H1 (cell line): ENCODE measurements at regions not wholly inside any gene's neighbourhood (a gene's known extent, or its start where the extent isn't known, plus 50 kb on each side); places are given as distances from the start of the nearest gene placed in this dataset.

ENCODE experiments used
- CTCF ChIA-PET: fragments of 300-600 bp; sonication (Branson Sonifier 250); formaldehyde crosslinking; loops from one replicate; lab custom pipeline; 2021; ENCODE audit not compliant: partially characterized antibody; lab: Charles Lee
- POLR2A ChIA-PET: fragments of 300-600 bp; sonication (Branson Sonifier 250); formaldehyde crosslinking; loops from one replicate; lab custom pipeline; 2021; ENCODE audit warnings: inconsistent platforms; ENCODE audit not compliant: partially characterized antibody; lab: Charles Lee
- DNase-seq, 2 experiments: peaks; one replicate each; pipeline versions ENCODE4 v3.0.0 to v3.0.0-alpha.2; 2010 to 2022; ENCODE audit warnings: low spot score in 2 of 2, low read depth in 1 of 2, mixed read lengths in 1 of 2
- FAIRE-seq: peaks from 2 replicates; lab custom pipeline; 2011; peaks lifted over from hg19 to GRCh38; lab: Jason Lieb, UNC
- H2AFZ ChIP-seq: 2 replicates; pipeline ENCODE4 v1.8.1; 2012; ENCODE audit warnings: low read length, inconsistent platforms
- H2AK5ac ChIP-seq: 2 replicates; pipeline ENCODE4 v1.6.1; 2013; ENCODE audit warnings: low read depth, low read length
- H2BK120ac ChIP-seq: replicated peaks from 2 replicates; pipeline ENCODE3; 2013; ENCODE audit warnings: low read depth, low read length, inconsistent platforms
- H2BK12ac ChIP-seq: 2 replicates; pipeline ENCODE4 v1.6.1; 2013; ENCODE audit warnings: low read depth, low read length
- H2BK15ac ChIP-seq: 2 replicates; pipeline ENCODE4 v1.6.1; 2013; ENCODE audit warnings: low read length
- H2BK20ac ChIP-seq: 2 replicates; pipeline ENCODE4 v1.6.1; 2013; ENCODE audit warnings: low read length
- H2BK5ac ChIP-seq: 2 replicates; pipeline ENCODE4 v1.6.1; 2013; ENCODE audit warnings: low read depth, low read length
- H3K14ac ChIP-seq: 2 replicates; pipeline ENCODE4 v1.6.1; 2013; ENCODE audit warnings: inconsistent platforms; ENCODE audit not compliant: insufficient read length
- H3K18ac ChIP-seq: 2 replicates; pipeline ENCODE4 v1.6.1; 2013; ENCODE audit warnings: low read length; ENCODE audit errors: extremely low read depth
- H3K23ac ChIP-seq: 2 replicates; pipeline ENCODE4 v1.6.1; 2013; ENCODE audit warnings: inconsistent platforms; ENCODE audit not compliant: insufficient read length
- H3K23me2 ChIP-seq: 2 replicates; pipeline ENCODE4 v1.6.1; 2013; ENCODE audit warnings: low read depth, low read length
- H3K27ac ChIP-seq: 2 replicates; pipeline ENCODE4 v1.6.1; 2011; ENCODE audit warnings: low read depth, low read length, inconsistent platforms
- H3K27me3 ChIP-seq, 4 experiments: replicated peaks in 1 of 4; 1 replicate in 1 of 4; 2 replicates in 3 of 4; pipeline versions ENCODE4 v1.6.1 to v1.8.1; 2011 to 2013; ENCODE audit warnings: low read length in 3 of 4, mild to moderate bottlenecking in 3 of 4, inconsistent platforms in 2 of 4, mixed read lengths in 2 of 4, moderate library complexity in 1 of 4; ENCODE audit not compliant: control insufficient read depth in 3 of 4, insufficient read depth in 3 of 4; ENCODE audit errors: extremely low read depth in 1 of 4
- H3K36me3 ChIP-seq, 4 experiments: 2 replicates each; pipeline versions ENCODE4 v1.6.1 to v1.8.1; 2011 to 2013; ENCODE audit warnings: mild to moderate bottlenecking in 4 of 4, low read length in 3 of 4, moderate library complexity in 2 of 4, control low read depth in 1 of 4, inconsistent platforms in 1 of 4; ENCODE audit not compliant: insufficient read depth in 4 of 4, control insufficient read depth in 2 of 4
- H3K4ac ChIP-seq: replicated peaks from 2 replicates; pipeline ENCODE3; 2013; ENCODE audit warnings: low read length, low read depth, mixed read lengths, inconsistent platforms; ENCODE audit not compliant: insufficient read length
- H3K4me1 ChIP-seq, 4 experiments: replicated peaks in 1 of 4; 1 replicate in 1 of 4; 2 replicates in 3 of 4; pipeline versions ENCODE4 v1.6.1 to v1.8.1; 2011 to 2013; ENCODE audit warnings: low read length in 3 of 4, inconsistent platforms in 2 of 4, mixed read lengths in 1 of 4; ENCODE audit not compliant: insufficient read depth in 4 of 4, control insufficient read depth in 3 of 4
- H3K4me2 ChIP-seq, 2 experiments: 2 replicates each; pipeline versions ENCODE4 v1.6.1 to v1.8.1; 2011 to 2013; ENCODE audit warnings: low read depth in 2 of 2, low read length in 2 of 2, control low read depth in 1 of 2, inconsistent platforms in 1 of 2, mild to moderate bottlenecking in 1 of 2; ENCODE audit not compliant: insufficient read depth in 1 of 2
- H3K4me3 ChIP-seq, 4 experiments: fragments of 200-600, 300-600 bp in 1 of 4; sonication (generic), shearing (Covaris generic), sonication (Bioruptor Twin) in 1 of 4; 2 replicates each; pipeline versions ENCODE4 v1.5.1 to v1.8.1; 2011 to 2016; ENCODE audit warnings: low read length in 4 of 4, low read depth in 3 of 4, control low read depth in 2 of 4, inconsistent platforms in 2 of 4, mild to moderate bottlenecking in 2 of 4, mixed read lengths in 1 of 4, moderate library complexity in 1 of 4; ENCODE audit not compliant: insufficient read depth in 2 of 4; ENCODE audit errors: extremely low read depth in 1 of 4
- H3K56ac ChIP-seq: replicated peaks from 2 replicates; pipeline ENCODE3; 2013; ENCODE audit warnings: low read depth, mild to moderate bottlenecking, mixed read lengths, low read length, inconsistent platforms; ENCODE audit not compliant: insufficient read length
- H3K79me1 ChIP-seq: 2 replicates; pipeline ENCODE4 v1.6.1; 2013; ENCODE audit warnings: low read depth, low read length, control low read depth
- H3K79me2 ChIP-seq, 2 experiments: 2 replicates each; pipeline versions ENCODE4 v1.6.1 to v1.8.1; 2012 to 2013; ENCODE audit warnings: low read length in 2 of 2, mild to moderate bottlenecking in 2 of 2, inconsistent platforms in 1 of 2; ENCODE audit not compliant: insufficient read depth in 2 of 2, control insufficient read depth in 1 of 2
- H3K9ac ChIP-seq, 4 experiments: replicated peaks in 1 of 4; 1 replicate in 1 of 4; 2 replicates in 3 of 4; pipeline versions ENCODE4 v1.6.1 to v1.8.1; 2011 to 2013; ENCODE audit warnings: low read depth in 3 of 4, low read length in 3 of 4, control low read depth in 2 of 4, mild to moderate bottlenecking in 2 of 4, moderate library complexity in 2 of 4, inconsistent platforms in 1 of 4; ENCODE audit errors: extremely low read depth in 1 of 4
- H3K9me3 ChIP-seq, 2 experiments: 2 replicates each; pipeline versions ENCODE4 v1.6.1 to v1.8.1; 2012 to 2013; ENCODE audit warnings: mild to moderate bottlenecking in 2 of 2, moderate library complexity in 2 of 2, control low read depth in 1 of 2, inconsistent platforms in 1 of 2, low read depth in 1 of 2, low read length in 1 of 2, mixed read lengths in 1 of 2; ENCODE audit not compliant: insufficient read depth in 2 of 2
- H4K20me1 ChIP-seq, 2 experiments: replicated peaks in 1 of 2; 2 replicates each; pipeline versions ENCODE3 to v1.8.1; 2011 to 2013; ENCODE audit warnings: inconsistent platforms in 2 of 2, low read length in 2 of 2, mild to moderate bottlenecking in 1 of 2; ENCODE audit not compliant: insufficient read depth in 2 of 2, control insufficient read depth in 1 of 2
- H4K5ac ChIP-seq: 2 replicates; pipeline ENCODE4 v1.6.1; 2013; ENCODE audit warnings: low read length, low read depth, mixed read lengths, inconsistent platforms; ENCODE audit not compliant: insufficient read length
- H4K8ac ChIP-seq: 2 replicates; pipeline ENCODE4 v1.8.0; 2013; ENCODE audit warnings: mild to moderate bottlenecking, moderate library complexity, low read length, inconsistent platforms; ENCODE audit not compliant: insufficient read depth; ENCODE audit errors: extremely low read depth
- H4K91ac ChIP-seq: replicated peaks from 2 replicates; pipeline ENCODE3; 2013; ENCODE audit warnings: low read length, mixed read lengths, inconsistent platforms; ENCODE audit not compliant: insufficient read length
- JUN ChIP-seq: IDR thresholded peaks from 2 replicates; pipeline ENCODE4 v1.6.1; 2011; ENCODE audit warnings: low read depth, mild to moderate bottlenecking, improper control_type of control experiment, low read length
- POLR2A ChIP-seq, 2 experiments: IDR thresholded peaks; 1 replicate in 1 of 2; 2 replicates in 1 of 2; pipeline ENCODE4 v1.6.1; 2011; ENCODE audit warnings: low read depth in 2 of 2, low read length in 2 of 2, mild to moderate bottlenecking in 2 of 2; ENCODE audit errors: control extremely low read depth in 1 of 2
- POU5F1 ChIP-seq: IDR thresholded peaks from 2 replicates; pipeline ENCODE4 v1.6.1; 2011; ENCODE audit warnings: low read depth, mild to moderate bottlenecking, low read length, moderate library complexity
- RBBP5 ChIP-seq: IDR thresholded peaks from 2 replicates; pipeline ENCODE4 v1.7.1; 2012; ENCODE audit warnings: low read depth, mild to moderate bottlenecking, inconsistent platforms, low read length, moderate library complexity, borderline replicate concordance
- SRF ChIP-seq: IDR thresholded peaks from 2 replicates; pipeline ENCODE4 v1.6.1; 2011; ENCODE audit warnings: mild to moderate bottlenecking, low read depth, low read length, moderate library complexity
- TAF7 ChIP-seq: optimal IDR thresholded peaks from 2 replicates; pipeline ENCODE3; 2011; ENCODE audit warnings: low read depth, mild to moderate bottlenecking, inconsistent platforms, low read length, moderate library complexity, borderline replicate concordance
- TEAD4 ChIP-seq: IDR thresholded peaks from 2 replicates; pipeline ENCODE4 v1.6.1; 2012; ENCODE audit warnings: low read depth, low read length, inconsistent platforms, mixed read lengths
- ZNF274 ChIP-seq: IDR thresholded peaks from 2 replicates; pipeline ENCODE4 v1.7.0; 2012; ENCODE audit warnings: low read length, borderline replicate concordance; ENCODE audit errors: extremely low read depth
- WGBS, 2 experiments: shearing (Covaris generic) in 1 of 2; methylation state at CpG; one replicate each; pipeline versions ENCODE4 v1.1.6 to v1.1.7; 2013 to 2015; ENCODE audit warnings: low lambda C conversion rate in 2 of 2, mixed read lengths in 2 of 2, inconsistent platforms in 1 of 2, low coverage in 1 of 2, missing lambda C conversion rate in 1 of 2; ENCODE audit not compliant: insufficient replicate concordance in 2 of 2, insufficient coverage in 1 of 2, insufficient read length in 1 of 2; ENCODE audit errors: extremely low coverage in 1 of 2, missing lambda C conversion rate in 1 of 2; 5-methylcytosine and 5-hydroxymethylcytosine counted together
- TF ChIP-seq, protein P1 (sequence below), 3 experiments: IDR thresholded peaks; 1 replicate in 2 of 3; 2 replicates in 1 of 3; pipeline versions ENCODE4 v1.5.1 to v1.6.1; 2011; ENCODE audit warnings: low read length in 3 of 3, mild to moderate bottlenecking in 3 of 3, inconsistent platforms in 2 of 3, low read depth in 1 of 3, moderate library complexity in 1 of 3; ENCODE audit not compliant: insufficient read depth in 1 of 3; ENCODE audit errors: control extremely low read depth in 1 of 3
- TF ChIP-seq, protein P2 (sequence below): IDR thresholded peaks from 2 replicates; pipeline ENCODE4 v1.6.1; 2012; ENCODE audit warnings: inconsistent platforms
- TF ChIP-seq, protein P3 (sequence below): IDR thresholded peaks from 2 replicates; pipeline ENCODE4 v1.6.1; 2011; ENCODE audit warnings: low read length, improper control_type of control experiment

DNA sequence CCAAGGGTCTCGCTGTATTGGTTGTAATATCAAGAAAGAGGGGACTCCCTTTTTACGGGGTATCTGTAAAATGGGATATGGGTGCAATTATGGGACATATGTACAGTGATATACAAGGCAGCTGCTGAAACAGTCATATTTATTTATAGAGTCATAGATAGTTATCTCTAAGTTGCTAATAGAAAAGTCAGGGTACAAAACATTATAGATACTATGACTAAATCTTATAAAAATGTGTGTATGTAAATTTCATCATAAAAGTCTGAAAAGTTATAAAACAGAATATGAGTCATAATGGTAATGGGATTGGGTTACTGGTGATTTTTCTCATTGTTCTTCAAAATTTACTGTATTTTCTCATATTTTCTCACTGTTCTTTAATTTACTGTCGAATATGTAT, 344.9 kb upstream of the SLCO3A1 start:
- Histone ChIP-seq H4K20me1 (no peaks in the 10 kb centered on the region), H4K91ac (no peak overlapping the region), H4K5ac (no peak overlapping the region), H3K9ac (no peak overlapping the region), H3K79me2 (no peaks in the 10 kb centered on the region), H4K8ac (no peak overlapping the region), H3K4ac (no peak overlapping the region), H3K79me1 (no peaks in the 10 kb centered on the region), H2AK5ac (no peak overlapping the region), H3K14ac (no peak overlapping the region), H3K4me1 (no peaks in the 10 kb centered on the region), H2BK20ac (no peak overlapping the region), H3K36me3 (no peaks in the 10 kb centered on the region), H2AFZ (no peak overlapping the region), H2BK12ac (no peak overlapping the region), H2BK15ac (no peak overlapping the region), H3K27me3 (no peaks in the 10 kb centered on the region), H3K4me3 (no peak overlapping the region), H3K23ac (no peak overlapping the region), H2BK5ac (no peak overlapping the region), H3K56ac (no peak overlapping the region), H3K18ac (no peak overlapping the region), H3K9me3 (no peaks in the 10 kb centered on the region), H2BK120ac (no peak overlapping the region), H3K4me2 (no peak overlapping the region), H3K27ac (no peak overlapping the region), H3K23me2 (no peaks in the 10 kb centered on the region)
- DNase-seq, result no peak
- ChIA-PET CTCF (interaction anchor here (1.2 to 1.7 kb wide), 2 partner anchors 13 to 21 kb away, joined by 4 read pairs; no protein-coding TSS in a partner anchor), POLR2A (no interaction called here)
- WGBS, 2 experiments, result 86% methylated on average over 3 of the region's 3 CpGs; no CpG with 5 or more reads in 1 of the 2 experiments
- no peak for FAIRE-seq
- no peak for TF ChIP-seq TAF7
- no peak for TF ChIP-seq RBBP5
- no peak for TF ChIP-seq ZNF274
- TF ChIP-seq POLR2A (IDR thresholded peaks at IDR 0.05; ENCODE audit: control extremely low read depth in 1 of 2, low read depth in 2 of 2, low read length in 2 of 2), result no peak
- TF ChIP-seq, protein P1, sequence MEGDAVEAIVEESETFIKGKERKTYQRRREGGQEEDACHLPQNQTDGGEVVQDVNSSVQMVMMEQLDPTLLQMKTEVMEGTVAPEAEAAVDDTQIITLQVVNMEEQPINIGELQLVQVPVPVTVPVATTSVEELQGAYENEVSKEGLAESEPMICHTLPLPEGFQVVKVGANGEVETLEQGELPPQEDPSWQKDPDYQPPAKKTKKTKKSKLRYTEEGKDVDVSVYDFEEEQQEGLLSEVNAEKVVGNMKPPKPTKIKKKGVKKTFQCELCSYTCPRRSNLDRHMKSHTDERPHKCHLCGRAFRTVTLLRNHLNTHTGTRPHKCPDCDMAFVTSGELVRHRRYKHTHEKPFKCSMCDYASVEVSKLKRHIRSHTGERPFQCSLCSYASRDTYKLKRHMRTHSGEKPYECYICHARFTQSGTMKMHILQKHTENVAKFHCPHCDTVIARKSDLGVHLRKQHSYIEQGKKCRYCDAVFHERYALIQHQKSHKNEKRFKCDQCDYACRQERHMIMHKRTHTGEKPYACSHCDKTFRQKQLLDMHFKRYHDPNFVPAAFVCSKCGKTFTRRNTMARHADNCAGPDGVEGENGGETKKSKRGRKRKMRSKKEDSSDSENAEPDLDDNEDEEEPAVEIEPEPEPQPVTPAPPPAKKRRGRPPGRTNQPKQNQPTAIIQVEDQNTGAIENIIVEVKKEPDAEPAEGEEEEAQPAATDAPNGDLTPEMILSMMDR (IDR thresholded peaks at IDR 0.05; ENCODE audit: control extremely low read depth in 1 of 3, insufficient read depth in 1 of 3, low read depth in 1 of 3, low read length in 3 of 3), result no peak
- TF ChIP-seq, protein P2, sequence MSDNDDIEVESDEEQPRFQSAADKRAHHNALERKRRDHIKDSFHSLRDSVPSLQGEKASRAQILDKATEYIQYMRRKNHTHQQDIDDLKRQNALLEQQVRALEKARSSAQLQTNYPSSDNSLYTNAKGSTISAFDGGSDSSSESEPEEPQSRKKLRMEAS, result no peak
- no peak for TF ChIP-seq SRF
- no peak for TF ChIP-seq POU5F1
- no peak for TF ChIP-seq TEAD4
- TF ChIP-seq, protein P3, sequence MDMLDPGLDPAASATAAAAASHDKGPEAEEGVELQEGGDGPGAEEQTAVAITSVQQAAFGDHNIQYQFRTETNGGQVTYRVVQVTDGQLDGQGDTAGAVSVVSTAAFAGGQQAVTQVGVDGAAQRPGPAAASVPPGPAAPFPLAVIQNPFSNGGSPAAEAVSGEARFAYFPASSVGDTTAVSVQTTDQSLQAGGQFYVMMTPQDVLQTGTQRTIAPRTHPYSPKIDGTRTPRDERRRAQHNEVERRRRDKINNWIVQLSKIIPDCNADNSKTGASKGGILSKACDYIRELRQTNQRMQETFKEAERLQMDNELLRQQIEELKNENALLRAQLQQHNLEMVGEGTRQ, result no peak
- TF ChIP-seq JUN, result no peak
